HG02588 (cell line): ENCODE measurements at regions not wholly inside any gene's neighbourhood (a gene's known extent, or its start where the extent isn't known, plus 50 kb on each side); places are given as distances from the start of the nearest gene placed in this dataset.

Source experiments
- ATAC-seq: cut with Tn5 transposase; IDR thresholded peaks from one replicate; pipeline ENCODE4 v1.9.1; 2021; ENCODE audit warnings: mild to moderate bottlenecking, moderate library complexity; ENCODE audit not compliant: unreplicated experiment

DNA sequence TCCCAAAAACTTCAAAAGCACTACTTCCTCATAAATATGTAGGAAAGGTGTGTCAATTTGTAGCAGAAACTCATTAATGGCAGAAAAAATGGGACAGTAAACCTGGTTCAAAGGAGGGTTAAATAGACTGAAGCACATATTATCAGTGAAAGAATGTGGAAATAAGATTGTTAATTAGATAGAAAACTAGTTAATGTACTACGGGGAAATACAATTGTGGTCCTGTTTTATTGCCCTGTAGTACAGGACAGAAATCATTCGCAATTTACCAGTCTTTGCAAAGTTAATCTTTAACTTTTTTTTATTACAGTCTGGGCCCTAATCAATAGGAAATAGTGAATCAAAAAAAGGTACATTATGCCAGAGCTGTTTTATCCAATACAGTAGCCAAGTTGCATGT lies 82.0 kb upstream of the PAK5 start:
- no peak for ATAC-seq

DNA sequence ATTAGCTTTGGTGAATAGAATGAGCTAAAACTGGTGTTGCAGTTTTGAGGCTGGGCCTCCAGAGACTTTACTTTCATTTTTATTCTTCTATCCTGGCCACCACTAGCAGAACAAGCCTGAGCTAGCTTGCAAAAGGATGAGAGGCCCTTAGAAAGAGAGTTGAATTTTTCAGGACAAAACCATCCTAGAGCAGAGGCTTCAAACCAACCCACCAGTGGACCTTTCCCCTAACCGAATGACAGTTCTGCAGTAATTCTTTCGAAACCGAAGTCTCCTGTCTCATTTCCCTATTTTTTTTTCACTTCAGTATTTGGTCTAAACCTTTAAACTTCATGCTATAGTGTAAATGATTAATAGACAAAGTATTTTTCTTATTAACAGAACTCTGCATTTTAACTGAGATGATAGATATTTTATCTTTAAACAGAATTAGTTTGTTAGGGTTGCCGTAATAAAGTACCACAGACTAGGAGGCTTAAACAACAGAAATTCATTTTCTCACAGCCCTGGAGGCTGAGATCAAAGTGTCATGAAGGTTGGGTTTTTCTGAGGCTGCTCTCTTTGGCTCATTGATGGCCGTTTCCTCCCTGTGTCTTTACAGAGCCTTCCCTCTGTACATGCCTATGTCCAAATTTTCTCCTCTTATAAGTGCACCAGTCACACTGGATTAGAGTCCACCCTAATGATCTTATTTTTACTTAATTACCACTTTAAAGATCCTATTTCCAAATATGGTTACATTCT lies 80.6 kb upstream of the PAK5 start:
- peak; percentile 86 for ATAC-seq

DNA sequence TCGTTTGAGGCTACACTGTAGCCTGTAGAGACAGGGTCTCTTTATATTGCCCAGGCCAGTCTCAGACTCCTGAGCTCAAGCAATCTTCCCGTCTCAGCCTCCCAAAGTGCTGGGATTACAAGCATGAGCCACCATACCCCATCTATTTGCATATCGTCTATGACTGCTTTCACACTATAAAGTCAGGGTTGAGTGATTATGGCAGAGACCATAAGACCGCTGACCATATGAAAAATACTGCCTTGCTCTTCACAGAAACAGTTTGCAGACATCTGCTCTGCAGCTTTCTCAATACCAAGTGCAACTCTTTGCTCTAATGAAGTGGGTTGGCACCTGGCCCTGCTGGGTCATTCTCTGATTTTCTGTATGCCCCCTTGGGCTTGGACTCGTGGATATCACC lies 79.5 kb upstream of the PAK5 start:
- no peak for ATAC-seq

DNA sequence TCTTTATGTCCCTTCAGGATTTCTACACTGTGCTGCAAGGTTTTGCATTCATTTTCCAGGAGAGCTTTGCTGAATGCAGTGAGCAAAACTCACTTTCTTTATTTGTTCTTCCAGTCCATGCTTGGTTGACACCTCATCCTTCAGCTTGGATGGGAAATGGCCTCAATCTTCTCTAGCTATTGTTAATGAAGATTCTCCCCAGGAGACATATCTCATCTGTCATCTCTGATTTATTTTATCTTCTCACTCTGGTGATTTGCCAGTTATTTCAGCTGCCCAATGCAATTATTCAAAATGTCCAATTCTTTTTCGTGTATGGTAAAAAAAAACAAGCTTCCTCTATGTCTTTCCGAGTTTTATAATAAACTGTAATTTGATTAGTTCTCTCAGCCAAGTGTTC lies 77.9 kb upstream of the PAK5 start:
- no peak for ATAC-seq

GRCh38 chr20:9912858-9913434 lies 74.1 kb upstream of the PAK5 start:
- no peak for ATAC-seq

- ATAC-seq, result no peak
Measured at GRCh38 chr20:9912290-9912689, 73.4 kb upstream of the PAK5 start.

DNA sequence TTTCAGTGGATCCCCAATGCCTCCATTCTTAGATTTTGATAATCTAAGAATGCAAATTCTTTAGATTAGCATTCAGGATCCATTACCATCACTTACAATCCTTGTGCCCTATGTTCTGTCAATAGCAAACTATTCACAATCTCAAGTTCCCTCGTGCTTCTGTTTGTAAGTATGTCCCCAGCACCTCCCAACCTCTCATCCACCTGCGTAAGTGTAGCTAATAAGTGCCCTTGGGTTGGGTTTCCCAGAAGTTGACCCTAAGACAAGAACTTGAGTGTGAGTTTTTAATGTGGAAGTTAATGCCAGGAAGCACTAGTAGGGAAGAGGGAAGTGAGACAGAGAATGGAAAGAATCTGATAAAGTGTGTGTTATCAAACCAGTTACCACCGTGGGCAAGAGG lies 72.6 kb upstream of the PAK5 start:
- no peak for ATAC-seq

GRCh38 chr20:9909167-9909566 lies 70.3 kb upstream of the PAK5 start:
- no peak for ATAC-seq

DNA sequence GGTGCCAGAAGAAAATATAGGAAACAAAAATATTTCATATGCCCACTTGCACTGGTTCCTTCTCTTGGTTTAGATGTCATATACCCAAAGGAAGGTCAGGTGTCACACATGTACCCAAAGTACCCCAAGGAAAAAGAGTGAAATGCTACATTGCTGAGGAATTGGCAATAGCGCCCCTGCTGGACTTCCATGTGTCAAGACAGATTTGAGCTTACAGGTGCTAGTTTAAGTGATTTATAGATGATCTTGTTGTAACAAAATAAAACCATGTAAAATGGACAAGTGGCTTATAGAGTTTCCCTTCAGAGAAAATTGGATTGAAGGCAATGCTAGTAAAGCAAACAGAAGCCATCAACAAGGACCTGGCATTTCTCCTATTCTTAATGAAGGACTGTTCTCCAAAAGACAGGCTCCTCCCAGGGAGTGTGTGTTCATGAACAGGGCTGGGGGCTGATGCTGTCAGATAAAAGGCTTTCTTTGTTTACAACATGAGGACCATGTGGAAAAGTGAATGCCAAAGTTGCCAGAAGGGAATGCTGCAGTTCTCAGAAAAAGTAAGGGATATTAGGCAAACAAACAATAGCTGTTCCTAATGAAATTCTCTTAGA lies 64.3 kb upstream of the PAK5 start:
- no peak for ATAC-seq

GRCh38 chr20:9889270-9889981 lies 50.5 kb upstream of the PAK5 start:
- no peak for ATAC-seq
